H1 (cell line): ENCODE measurements at regions not wholly inside any gene's neighbourhood (a gene's known extent, or its start where the extent isn't known, plus 50 kb on each side); places are given as distances from the start of the nearest gene placed in this dataset.

Source experiments
- CTCF ChIA-PET: fragments of 300-600 bp; sonication (Branson Sonifier 250); formaldehyde crosslinking; loops from one replicate; lab custom pipeline; 2021; ENCODE audit not compliant: partially characterized antibody; lab: Charles Lee
- POLR2A ChIA-PET: fragments of 300-600 bp; sonication (Branson Sonifier 250); formaldehyde crosslinking; loops from one replicate; lab custom pipeline; 2021; ENCODE audit warnings: inconsistent platforms; ENCODE audit not compliant: partially characterized antibody; lab: Charles Lee
- DNase-seq, 2 experiments: peaks; one replicate each; pipeline versions ENCODE4 v3.0.0 to v3.0.0-alpha.2; 2010 to 2022; ENCODE audit warnings: low spot score in 2 of 2, low read depth in 1 of 2, mixed read lengths in 1 of 2
- FAIRE-seq: peaks from 2 replicates; lab custom pipeline; 2011; peaks lifted over from hg19 to GRCh38; lab: Jason Lieb, UNC
- H2AFZ ChIP-seq: 2 replicates; pipeline ENCODE4 v1.8.1; 2012; ENCODE audit warnings: low read length, inconsistent platforms
- H2AK5ac ChIP-seq: 2 replicates; pipeline ENCODE4 v1.6.1; 2013; ENCODE audit warnings: low read depth, low read length
- H2BK120ac ChIP-seq: replicated peaks from 2 replicates; pipeline ENCODE3; 2013; ENCODE audit warnings: low read depth, low read length, inconsistent platforms
- H2BK12ac ChIP-seq: 2 replicates; pipeline ENCODE4 v1.6.1; 2013; ENCODE audit warnings: low read depth, low read length
- H2BK15ac ChIP-seq: 2 replicates; pipeline ENCODE4 v1.6.1; 2013; ENCODE audit warnings: low read length
- H2BK20ac ChIP-seq: 2 replicates; pipeline ENCODE4 v1.6.1; 2013; ENCODE audit warnings: low read length
- H2BK5ac ChIP-seq: 2 replicates; pipeline ENCODE4 v1.6.1; 2013; ENCODE audit warnings: low read depth, low read length
- H3K14ac ChIP-seq: 2 replicates; pipeline ENCODE4 v1.6.1; 2013; ENCODE audit warnings: inconsistent platforms; ENCODE audit not compliant: insufficient read length
- H3K18ac ChIP-seq: 2 replicates; pipeline ENCODE4 v1.6.1; 2013; ENCODE audit warnings: low read length; ENCODE audit errors: extremely low read depth
- H3K23ac ChIP-seq: 2 replicates; pipeline ENCODE4 v1.6.1; 2013; ENCODE audit warnings: inconsistent platforms; ENCODE audit not compliant: insufficient read length
- H3K23me2 ChIP-seq: 2 replicates; pipeline ENCODE4 v1.6.1; 2013; ENCODE audit warnings: low read depth, low read length
- H3K27ac ChIP-seq: 2 replicates; pipeline ENCODE4 v1.6.1; 2011; ENCODE audit warnings: low read depth, low read length, inconsistent platforms
- H3K27me3 ChIP-seq, 4 experiments: replicated peaks in 1 of 4; 1 replicate in 1 of 4; 2 replicates in 3 of 4; pipeline versions ENCODE4 v1.6.1 to v1.8.1; 2011 to 2013; ENCODE audit warnings: low read length in 3 of 4, mild to moderate bottlenecking in 3 of 4, inconsistent platforms in 2 of 4, mixed read lengths in 2 of 4, moderate library complexity in 1 of 4; ENCODE audit not compliant: control insufficient read depth in 3 of 4, insufficient read depth in 3 of 4; ENCODE audit errors: extremely low read depth in 1 of 4
- H3K36me3 ChIP-seq, 4 experiments: 2 replicates each; pipeline versions ENCODE4 v1.6.1 to v1.8.1; 2011 to 2013; ENCODE audit warnings: mild to moderate bottlenecking in 4 of 4, low read length in 3 of 4, moderate library complexity in 2 of 4, control low read depth in 1 of 4, inconsistent platforms in 1 of 4; ENCODE audit not compliant: insufficient read depth in 4 of 4, control insufficient read depth in 2 of 4
- H3K4ac ChIP-seq: replicated peaks from 2 replicates; pipeline ENCODE3; 2013; ENCODE audit warnings: low read length, low read depth, mixed read lengths, inconsistent platforms; ENCODE audit not compliant: insufficient read length
- H3K4me1 ChIP-seq, 4 experiments: replicated peaks in 1 of 4; 1 replicate in 1 of 4; 2 replicates in 3 of 4; pipeline versions ENCODE4 v1.6.1 to v1.8.1; 2011 to 2013; ENCODE audit warnings: low read length in 3 of 4, inconsistent platforms in 2 of 4, mixed read lengths in 1 of 4; ENCODE audit not compliant: insufficient read depth in 4 of 4, control insufficient read depth in 3 of 4
- H3K4me2 ChIP-seq, 2 experiments: 2 replicates each; pipeline versions ENCODE4 v1.6.1 to v1.8.1; 2011 to 2013; ENCODE audit warnings: low read depth in 2 of 2, low read length in 2 of 2, control low read depth in 1 of 2, inconsistent platforms in 1 of 2, mild to moderate bottlenecking in 1 of 2; ENCODE audit not compliant: insufficient read depth in 1 of 2
- H3K4me3 ChIP-seq, 4 experiments: fragments of 200-600, 300-600 bp in 1 of 4; sonication (generic), shearing (Covaris generic), sonication (Bioruptor Twin) in 1 of 4; 2 replicates each; pipeline versions ENCODE4 v1.5.1 to v1.8.1; 2011 to 2016; ENCODE audit warnings: low read length in 4 of 4, low read depth in 3 of 4, control low read depth in 2 of 4, inconsistent platforms in 2 of 4, mild to moderate bottlenecking in 2 of 4, mixed read lengths in 1 of 4, moderate library complexity in 1 of 4; ENCODE audit not compliant: insufficient read depth in 2 of 4; ENCODE audit errors: extremely low read depth in 1 of 4
- H3K56ac ChIP-seq: replicated peaks from 2 replicates; pipeline ENCODE3; 2013; ENCODE audit warnings: low read depth, mild to moderate bottlenecking, mixed read lengths, low read length, inconsistent platforms; ENCODE audit not compliant: insufficient read length
- H3K79me1 ChIP-seq: 2 replicates; pipeline ENCODE4 v1.6.1; 2013; ENCODE audit warnings: low read depth, low read length, control low read depth
- H3K79me2 ChIP-seq, 2 experiments: 2 replicates each; pipeline versions ENCODE4 v1.6.1 to v1.8.1; 2012 to 2013; ENCODE audit warnings: low read length in 2 of 2, mild to moderate bottlenecking in 2 of 2, inconsistent platforms in 1 of 2; ENCODE audit not compliant: insufficient read depth in 2 of 2, control insufficient read depth in 1 of 2
- H3K9ac ChIP-seq, 4 experiments: replicated peaks in 1 of 4; 1 replicate in 1 of 4; 2 replicates in 3 of 4; pipeline versions ENCODE4 v1.6.1 to v1.8.1; 2011 to 2013; ENCODE audit warnings: low read depth in 3 of 4, low read length in 3 of 4, control low read depth in 2 of 4, mild to moderate bottlenecking in 2 of 4, moderate library complexity in 2 of 4, inconsistent platforms in 1 of 4; ENCODE audit errors: extremely low read depth in 1 of 4
- H3K9me3 ChIP-seq, 2 experiments: 2 replicates each; pipeline versions ENCODE4 v1.6.1 to v1.8.1; 2012 to 2013; ENCODE audit warnings: mild to moderate bottlenecking in 2 of 2, moderate library complexity in 2 of 2, control low read depth in 1 of 2, inconsistent platforms in 1 of 2, low read depth in 1 of 2, low read length in 1 of 2, mixed read lengths in 1 of 2; ENCODE audit not compliant: insufficient read depth in 2 of 2
- H4K20me1 ChIP-seq, 2 experiments: replicated peaks in 1 of 2; 2 replicates each; pipeline versions ENCODE3 to v1.8.1; 2011 to 2013; ENCODE audit warnings: inconsistent platforms in 2 of 2, low read length in 2 of 2, mild to moderate bottlenecking in 1 of 2; ENCODE audit not compliant: insufficient read depth in 2 of 2, control insufficient read depth in 1 of 2
- H4K5ac ChIP-seq: 2 replicates; pipeline ENCODE4 v1.6.1; 2013; ENCODE audit warnings: low read length, low read depth, mixed read lengths, inconsistent platforms; ENCODE audit not compliant: insufficient read length
- H4K8ac ChIP-seq: 2 replicates; pipeline ENCODE4 v1.8.0; 2013; ENCODE audit warnings: mild to moderate bottlenecking, moderate library complexity, low read length, inconsistent platforms; ENCODE audit not compliant: insufficient read depth; ENCODE audit errors: extremely low read depth
- H4K91ac ChIP-seq: replicated peaks from 2 replicates; pipeline ENCODE3; 2013; ENCODE audit warnings: low read length, mixed read lengths, inconsistent platforms; ENCODE audit not compliant: insufficient read length
- CBX5 ChIP-seq: fragments of 300-800, 300-1000 bp; sonication (generic); IDR thresholded peaks from 2 replicates; pipeline ENCODE4 v1.7.1; 2016; ENCODE audit warnings: antibody characterized with exemption, low read length, low read depth
- MAFK ChIP-seq: IDR thresholded peaks from 2 replicates; pipeline ENCODE4 v1.6.1; 2012; ENCODE audit warnings: low read depth, mild to moderate bottlenecking, improper control_type of control experiment, low read length
- RBBP5 ChIP-seq: IDR thresholded peaks from 2 replicates; pipeline ENCODE4 v1.7.1; 2012; ENCODE audit warnings: low read depth, mild to moderate bottlenecking, inconsistent platforms, low read length, moderate library complexity, borderline replicate concordance
- SP1 ChIP-seq: IDR thresholded peaks from 2 replicates; pipeline ENCODE4 v1.6.1; 2011; ENCODE audit warnings: low read depth, low read length
- SP4 ChIP-seq: IDR thresholded peaks from 2 replicates; pipeline ENCODE4 v1.6.1; 2012; ENCODE audit warnings: low read length, inconsistent platforms
- TBP ChIP-seq: IDR thresholded peaks from 2 replicates; pipeline ENCODE4 v1.6.1; 2011; ENCODE audit warnings: low read depth, low read length, improper control_type of control experiment
- WGBS, 2 experiments: shearing (Covaris generic) in 1 of 2; methylation state at CpG; one replicate each; pipeline versions ENCODE4 v1.1.6 to v1.1.7; 2013 to 2015; ENCODE audit warnings: low lambda C conversion rate in 2 of 2, mixed read lengths in 2 of 2, inconsistent platforms in 1 of 2, low coverage in 1 of 2, missing lambda C conversion rate in 1 of 2; ENCODE audit not compliant: insufficient replicate concordance in 2 of 2, insufficient coverage in 1 of 2, insufficient read length in 1 of 2; ENCODE audit errors: extremely low coverage in 1 of 2, missing lambda C conversion rate in 1 of 2; 5-methylcytosine and 5-hydroxymethylcytosine counted together

- Histone ChIP-seq H3K27ac (no peak overlapping the region), H2BK120ac (no peak overlapping the region), H2AFZ (no peak overlapping the region), H3K23me2 (no peaks in the 10 kb centered on the region), H3K9me3 (no peaks in the 10 kb centered on the region), H3K79me1 (no peaks in the 10 kb centered on the region), H3K56ac (no peak overlapping the region), H3K9ac (no peak overlapping the region), H2BK20ac (no peak overlapping the region), H3K23ac (no peak overlapping the region), H3K14ac (no peak overlapping the region), H2BK5ac (no peak overlapping the region), H3K79me2 (no peaks in the 10 kb centered on the region), H4K91ac (no peak overlapping the region), H3K36me3 (no peaks in the 10 kb centered on the region), H3K4me1 (peaks cover 0 to 4% (median 1%) of the 10 kb centered on the region in 4 experiments; a peak in 3 of 7 replicates), H4K5ac (no peak overlapping the region), H3K4ac (no peak overlapping the region), H2BK15ac (no peak overlapping the region), H3K27me3 (peaks cover 0 to 2% (median 0%) of the 10 kb centered on the region in 4 experiments; a peak in 1 of 7 replicates), H2AK5ac (no peak overlapping the region), H2BK12ac (no peak overlapping the region), H3K4me2 (no peak overlapping the region), H3K4me3 (no peak overlapping the region), H4K8ac (no peak overlapping the region), H4K20me1 (no peaks in the 10 kb centered on the region), H3K18ac (no peak overlapping the region)
- POLR2A ChIA-PET: no interaction called here
- no peak for FAIRE-seq
- peak in 1 of 2 experiments; percentile 28 for DNase-seq
- WGBS, 2 experiments: 83% methylated on average over 1 of the region's 1 CpG; no CpG with 5 or more reads in 1 of the 2 experiments
- CTCF ChIA-PET: interaction anchor here (0.9 to 1.6 kb wide), 2 partner anchors 13 to 230 kb away, joined by 3 to 4 read pairs; no protein-coding TSS in a partner anchor
- no peak for TF ChIP-seq SP4
- TF ChIP-seq CBX5: no peak
- TF ChIP-seq SP1: no peak
- no peak for TF ChIP-seq MAFK
- TF ChIP-seq RBBP5: no peak
- no peak for TF ChIP-seq TBP
Measured at GRCh38 chr7:112668561-112668960, 121.6 kb downstream of the TMEM168 start.
